SK-N-SH (cell line): ENCODE measurements at regions not wholly inside any gene's neighbourhood (a gene's known extent, or its start where the extent isn't known, plus 50 kb on each side); places are given as distances from the start of the nearest gene placed in this dataset.

Experiments
- CTCF ChIA-PET: fragments of 300-600, 350-600 bp; formaldehyde crosslinking; extraction: SDS; loops from one replicate; lab custom pipeline; 2021; lab: Yijun Ruan, JAX
- POLR2A ChIA-PET: fragments of 350-600 bp; sonication (Branson Sonifier 250); formaldehyde crosslinking; extraction: SDS; loops from one replicate; lab custom pipeline; 2020; ENCODE audit warnings: antibody characterized with exemption, inconsistent platforms; lab: Yijun Ruan, JAX
- DNase-seq: peaks from one replicate; pipeline ENCODE4 v3.0.0; 2012
- H2AFZ ChIP-seq: fragments of 200-600 bp; sonication (generic); 2 replicates; pipeline ENCODE4 v1.8.1; 2016; ENCODE audit warnings: antibody characterized with exemption, mild to moderate bottlenecking, low read depth
- H3F3A ChIP-seq: fragments of 200-600 bp; sonication (generic); replicated peaks from 2 replicates; pipeline ENCODE3; 2016; ENCODE audit warnings: antibody characterized with exemption, mild to moderate bottlenecking; ENCODE audit not compliant: insufficient read depth
- H3K27ac ChIP-seq, 2 experiments: fragments of 200-500 bp in 1 of 2; fragments of 200-600 bp in 1 of 2; sonication (Bioruptor generic) in 1 of 2; sonication (generic), shearing (Covaris generic) in 1 of 2; 2 replicates each; pipeline versions ENCODE4 v1.5.1 to v1.6.1; 2014 to 2016; ENCODE audit warnings: low read depth in 2 of 2, inconsistent platforms in 1 of 2, low read length in 1 of 2, mild to moderate bottlenecking in 1 of 2, mixed read lengths in 1 of 2
- H3K27me3 ChIP-seq: fragments of 200-600 bp; sonication (generic), shearing (Covaris generic); 2 replicates; pipeline ENCODE4 v1.6.1; 2016; ENCODE audit warnings: mixed run types; ENCODE audit not compliant: insufficient read depth
- H3K36me3 ChIP-seq, 2 experiments: fragments of 200-500 bp in 1 of 2; fragments of 200-600 bp in 1 of 2; sonication (Bioruptor generic) in 1 of 2; sonication (generic) in 1 of 2; replicated peaks in 1 of 2; 2 replicates each; pipeline versions ENCODE3 to v1.5.1; 2014 to 2016; ENCODE audit warnings: low read length in 1 of 2, mild to moderate bottlenecking in 1 of 2; ENCODE audit not compliant: insufficient read depth in 2 of 2, control insufficient read depth in 1 of 2
- H3K4me1 ChIP-seq, 2 experiments: fragments of 200-500 bp in 1 of 2; fragments of 200-600 bp in 1 of 2; sonication (Bioruptor generic) in 1 of 2; sonication (generic), shearing (Covaris generic) in 1 of 2; 2 replicates each; pipeline versions ENCODE4 v1.5.1 to v1.6.1; 2014 to 2016; ENCODE audit warnings: low read depth in 1 of 2, low read length in 1 of 2, mixed run types in 1 of 2; ENCODE audit not compliant: insufficient read depth in 2 of 2, control insufficient read depth in 1 of 2
- H3K4me2 ChIP-seq: fragments of 200-600 bp; sonication (generic), shearing (Covaris generic); 2 replicates; pipeline ENCODE4 v1.6.1; 2017; ENCODE audit warnings: mixed run types
- H3K4me3 ChIP-seq, 2 experiments: fragments of 200-500 bp in 1 of 2; fragments of 200-600 bp in 1 of 2; sonication (Bioruptor generic) in 1 of 2; sonication (generic), shearing (Covaris generic) in 1 of 2; 2 replicates each; pipeline versions ENCODE4 v1.5.1 to v1.8.1; 2014 to 2016; ENCODE audit warnings: low read depth in 2 of 2, inconsistent platforms in 1 of 2, low read length in 1 of 2, mild to moderate bottlenecking in 1 of 2, mixed read lengths in 1 of 2, moderate library complexity in 1 of 2
- H3K79me2 ChIP-seq: fragments of 200-600 bp; sonication (generic); 2 replicates; pipeline ENCODE4 v1.8.1; 2017; ENCODE audit warnings: mild to moderate bottlenecking; ENCODE audit not compliant: insufficient read depth
- H3K9ac ChIP-seq: fragments of 200-600 bp; sonication (generic); 2 replicates; pipeline ENCODE4 v1.6.1; 2017; ENCODE audit warnings: mixed run types
- H3K9me2 ChIP-seq: fragments of 200-600 bp; sonication (generic); 2 replicates; pipeline ENCODE4 v1.6.1; 2017; ENCODE audit warnings: mixed run types
- H3K9me3 ChIP-seq: fragments of 200-600 bp; sonication (generic); 2 replicates; pipeline ENCODE4 v1.6.1; 2017; ENCODE audit warnings: mixed run types, mild to moderate bottlenecking, moderate library complexity
- H4K20me1 ChIP-seq: fragments of 200-600 bp; sonication (generic); 2 replicates; pipeline ENCODE4 v1.6.1; 2017; ENCODE audit warnings: mild to moderate bottlenecking, mixed run types; ENCODE audit not compliant: insufficient read depth
- CHD2 ChIP-seq: fragments of 150-350 bp; IDR thresholded peaks from 2 replicates; pipeline ENCODE4 v1.6.1; 2018; ENCODE audit warnings: low read length; ENCODE audit not compliant: partially characterized antibody
- FOSL2 ChIP-seq: IDR thresholded peaks from 2 replicates; pipeline ENCODE4 v1.4.0; 2012; ENCODE audit warnings: low read depth, mild to moderate bottlenecking, moderate library complexity, borderline replicate concordance
- FOXJ3 ChIP-seq: sonication (generic); formaldehyde crosslinking; IDR thresholded peaks from 2 replicates; pipeline ENCODE4 v1.5.1; 2020; ENCODE audit warnings: mild to moderate bottlenecking, missing genetic modification reagents
- JUND ChIP-seq: IDR thresholded peaks from 2 replicates; pipeline ENCODE4 v1.4.0; 2012
- MEF2A ChIP-seq: IDR thresholded peaks from 2 replicates; pipeline ENCODE4 v1.4.0; 2012; ENCODE audit warnings: low read depth, borderline replicate concordance
- NRF1 ChIP-seq: IDR thresholded peaks from 2 replicates; pipeline ENCODE4 v1.6.1; 2012; ENCODE audit warnings: low read depth, mild to moderate bottlenecking, low read length
- PBX3 ChIP-seq: IDR thresholded peaks from 2 replicates; pipeline ENCODE4; 2012
- POLR2AphosphoS5 ChIP-seq: IDR thresholded peaks from 2 replicates; pipeline ENCODE4 v1.6.1; 2012; ENCODE audit warnings: low read depth, low read length
- RAD21 ChIP-seq: IDR thresholded peaks from 2 replicates; pipeline ENCODE4 v1.6.1; 2012; ENCODE audit warnings: mild to moderate bottlenecking, low read length
- RFX5 ChIP-seq: IDR thresholded peaks from 2 replicates; pipeline ENCODE4 v1.6.1; 2012; ENCODE audit warnings: mild to moderate bottlenecking, improper control_type of control experiment, low read length
- SIN3A ChIP-seq: IDR thresholded peaks from 2 replicates; pipeline ENCODE4 v1.6.1; 2012; ENCODE audit warnings: low read depth, mild to moderate bottlenecking, low read length, moderate library complexity, borderline replicate concordance
- TAF1 ChIP-seq: IDR thresholded peaks from 2 replicates; pipeline ENCODE4 v1.6.1; 2012; ENCODE audit warnings: low read depth, mild to moderate bottlenecking, low read length, moderate library complexity, borderline replicate concordance
- TCF12 ChIP-seq: IDR thresholded peaks from 2 replicates; pipeline ENCODE4 v1.4.0; 2012
- TEAD4 ChIP-seq: IDR thresholded peaks from 2 replicates; pipeline ENCODE4 v1.4.0; 2012; ENCODE audit warnings: mild to moderate bottlenecking, borderline replicate concordance; ENCODE audit not compliant: insufficient read depth
- YY1 ChIP-seq: IDR thresholded peaks from 2 replicates; pipeline ENCODE4 v1.4.0; 2012; ENCODE audit warnings: low read depth, mild to moderate bottlenecking
- ZBTB33 ChIP-seq: IDR thresholded peaks from 2 replicates; pipeline ENCODE4 v1.4.0; 2012; ENCODE audit warnings: low read depth, borderline replicate concordance
- WGBS: methylation state at CpG from one replicate; pipeline ENCODE4 v1.1.6; 2017; ENCODE audit warnings: low lambda C conversion rate; 5-methylcytosine and 5-hydroxymethylcytosine counted together
- TF ChIP-seq, protein P1 (sequence below): fragments of 150-350 bp; IDR thresholded peaks from 2 replicates; pipeline ENCODE4 v1.6.1; 2016; ENCODE audit warnings: mild to moderate bottlenecking, low read depth, low read length

- no peak for DNase-seq
Measured at GRCh38 chr4:110275871-110276270, 77.5 kb upstream of the ELOVL6 start.

DNA sequence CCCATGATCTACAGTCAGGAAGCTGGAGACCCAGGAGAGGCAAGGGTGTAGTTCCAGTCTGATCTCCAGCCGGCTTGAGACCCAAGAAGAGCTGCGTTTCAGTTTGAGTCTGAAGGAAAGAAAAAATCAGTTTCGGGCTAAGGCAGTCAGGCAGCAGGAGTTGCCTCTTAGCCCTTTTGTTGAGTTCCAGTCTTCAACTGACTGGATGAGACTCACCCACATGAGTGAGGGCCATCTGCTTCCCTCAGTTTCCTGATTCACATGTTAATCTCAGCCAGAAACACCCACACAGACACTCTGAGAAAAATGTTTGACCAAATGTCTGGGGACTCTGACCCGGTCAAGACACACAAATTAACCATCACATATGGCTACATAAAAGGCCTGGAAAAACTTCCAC is 73.6 kb upstream of the ELOVL6 start:
- CTCF ChIA-PET = no interaction called here
- Histone ChIP-seq H3F3A (peaks cover 4% of the 10 kb centered on the region), H3K9me2 (no peaks in the 10 kb centered on the region), H2AFZ (no peak overlapping the region), H3K36me3 (no peaks in the 10 kb centered on the region), H3K4me2 (no peak overlapping the region), H3K27me3 (no peaks in the 10 kb centered on the region), H4K20me1 (no peaks in the 10 kb centered on the region), H3K9ac (no peak overlapping the region), H3K27ac (no peak overlapping the region), H3K4me3 (no peak overlapping the region), H3K79me2 (no peaks in the 10 kb centered on the region), H3K9me3 (no peaks in the 10 kb centered on the region), H3K4me1 (no peaks in the 10 kb centered on the region)
- POLR2A ChIA-PET = no interaction called here
- no peak for DNase-seq
- 61% methylated on average over 4 of the region's 4 CpGs for WGBS
- no peak for TF ChIP-seq TCF12
- no peak for TF ChIP-seq CHD2
- TF ChIP-seq, protein P1, sequence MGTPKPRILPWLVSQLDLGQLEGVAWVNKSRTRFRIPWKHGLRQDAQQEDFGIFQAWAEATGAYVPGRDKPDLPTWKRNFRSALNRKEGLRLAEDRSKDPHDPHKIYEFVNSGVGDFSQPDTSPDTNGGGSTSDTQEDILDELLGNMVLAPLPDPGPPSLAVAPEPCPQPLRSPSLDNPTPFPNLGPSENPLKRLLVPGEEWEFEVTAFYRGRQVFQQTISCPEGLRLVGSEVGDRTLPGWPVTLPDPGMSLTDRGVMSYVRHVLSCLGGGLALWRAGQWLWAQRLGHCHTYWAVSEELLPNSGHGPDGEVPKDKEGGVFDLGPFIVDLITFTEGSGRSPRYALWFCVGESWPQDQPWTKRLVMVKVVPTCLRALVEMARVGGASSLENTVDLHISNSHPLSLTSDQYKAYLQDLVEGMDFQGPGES = no peak
- TF ChIP-seq JUND = no peak
- TF ChIP-seq PBX3 = no peak
- no peak for TF ChIP-seq RFX5
- TF ChIP-seq SIN3A = no peak
- TF ChIP-seq MEF2A = no peak
- no peak for TF ChIP-seq RAD21
- TF ChIP-seq POLR2AphosphoS5 = no peak
- TF ChIP-seq TAF1 = no peak
- no peak for TF ChIP-seq FOSL2
- TF ChIP-seq FOXJ3 = no peak
- no peak for TF ChIP-seq YY1

More at GRCh38 chr4:110275871-110276270, 77.5 kb upstream of the ELOVL6 start:
- H2AFZ ChIP-seq = no peak overlapping the region
- no peaks in the 10 kb centered on the region for H3K36me3 ChIP-seq
- H3K27me3 ChIP-seq = no peaks in the 10 kb centered on the region
- no peak overlapping the region for H3K4me2 ChIP-seq
- H3K4me3 ChIP-seq = no peak overlapping the region
- no peak overlapping the region for H3K27ac ChIP-seq
- no peaks in the 10 kb centered on the region for H4K20me1 ChIP-seq
- POLR2A ChIA-PET = no interaction called here
- no peaks in the 10 kb centered on the region for H3F3A ChIP-seq
- H3K9me3 ChIP-seq = no peaks in the 10 kb centered on the region
- H3K4me1 ChIP-seq = no peaks in the 10 kb centered on the region
- H3K9me2 ChIP-seq = no peaks in the 10 kb centered on the region
- H3K79me2 ChIP-seq = no peaks in the 10 kb centered on the region
- TF ChIP-seq ZBTB33 = no peak
- TF ChIP-seq TEAD4 = no peak
- no peak for TF ChIP-seq TCF12
- TF ChIP-seq NRF1 = no peak
- H3K9ac ChIP-seq = no peak overlapping the region
- CTCF ChIA-PET = interaction anchor here (0.7 to 1.1 kb wide), 3 partner anchors 8 to 74 kb away, joined by 3 to 4 read pairs (median 3); no protein-coding TSS in a partner anchor
